Heart right ventricle (tissue), 16 donors: ENCODE measurements at regions not wholly inside any gene's neighbourhood (a gene's known extent, or its start where the extent isn't known, plus 50 kb on each side); places are given as distances from the start of the nearest gene placed in this dataset.

Experiments used
- ATAC-seq, 8 donors: fragments of 200-7000 bp; cut with Tn5 transposase; one replicate each; pipeline ENCODE4 v1.9.1; 2020; ENCODE audit warnings: mild to moderate bottlenecking in 8 of 8, moderate library complexity in 8 of 8, moderate number of reproducible peaks in 1 of 8
- DNase-seq, 2 donors: peaks; one replicate each; pipeline ENCODE4 v3.0.0-alpha.2; 2020
- H3K27ac ChIP-seq, 10 donors: fragments of 200-600 bp; sonication (generic) in 2 of 10; one replicate each; pipeline versions ENCODE4 v1.5.0 to v1.8.0; 2020 to 2022; ENCODE audit warnings: mild to moderate bottlenecking in 3 of 10
- H3K27me3 ChIP-seq, 7 donors: fragments of 200-600 bp; one replicate each; pipeline ENCODE4 v1.8.0; 2021 to 2022; ENCODE audit warnings: mild to moderate bottlenecking in 2 of 7
- H3K36me3 ChIP-seq, 9 donors: fragments of 200-600 bp; sonication (generic) in 1 of 9; one replicate each; pipeline versions ENCODE4 v1.5.0 to v1.8.0; 2020 to 2022; ENCODE audit warnings: mild to moderate bottlenecking in 2 of 9
- H3K4me1 ChIP-seq, 9 donors: fragments of 200-600 bp; sonication (generic) in 1 of 9; one replicate each; pipeline versions ENCODE4 v1.5.0 to v1.8.0; 2020 to 2022; ENCODE audit warnings: mild to moderate bottlenecking in 4 of 9
- H3K4me3 ChIP-seq, 10 donors: fragments of 200-600 bp; sonication (generic) in 2 of 10; one replicate each; pipeline versions ENCODE4 v1.5.0 to v1.8.0; 2020 to 2022; ENCODE audit warnings: mild to moderate bottlenecking in 7 of 10, moderate library complexity in 2 of 10
- H3K9me3 ChIP-seq, 11 donors: fragments of 200-600 bp in 10 of 11; sonication (generic) in 2 of 11; one replicate each; pipeline versions ENCODE4 v1.5.0 to v1.8.0; 2013 to 2022; ENCODE audit warnings: mild to moderate bottlenecking in 2 of 11, control low read depth in 1 of 11, moderate library complexity in 1 of 11
- CTCF ChIP-seq, 9 donors: fragments of 200-600 bp; sonication (generic) in 2 of 9; IDR thresholded peaks; one replicate each; pipeline versions ENCODE4 v1.5.0 to v1.8.0; 2021 to 2022; ENCODE audit warnings: antibody characterized with exemption in 9 of 9, mild to moderate bottlenecking in 5 of 9, moderate library complexity in 1 of 9
- WGBS, 2 donors: extraction: QIAGEN DNeasy Blood & Tissue Kit; methylation state at CpG; one replicate each; pipeline ENCODE4 v1.1.7; 2013; ENCODE audit warnings: inconsistent platforms in 1 of 2; 5-methylcytosine and 5-hydroxymethylcytosine counted together
- intact Hi-C, 10 donors: fragments of 100-400 bp; cut with DNase I; formaldehyde crosslinking; loops; one replicate each; pipeline versions ENCODE4 v1.11.1 to v1.14.2; 2022
- donor health status: Arrhythmogenic right ventricular cardiomyopathy.
- donor health status: ischemic (EF 13 %, LVEDD 7.1; RV severe dilation, severe dysfunction).
- donor health status: healthy with polysubstance abuse.
- donor health status: DM: no; HTN: yes; CAD: no.
- donor health status: DM: no; HTN: no; CAD: no.
- donor health status: ischemic (EF 25% LVEDD 6.9; RV normal size, moderate dysfunction).
- donor health status: ischemic (EF 25% LVEDD 5.7; RV mildly dilated, moderate dysfunction).
- donor health status: healthy.
- donor health status: DM: yes; HTN: yes; CAD: no.
- donor health status: Ischemic cardiomyopathy.
- donor health status: ischemic (EF 35%, LVEDD 5.7; RV mildly dilated, moderate dysfunction).
- donor health status: nonischemic (EF 11% LVEDD 7.7; RV severe dilation, severe dysfunction).
- donor health status: DM: yes; HTN: yes; CAD: no.
- donor health status: PGD.
- donor health status: ischemic (EF 29% LVEDD 5.4; RV normal size, mild dysfunction).
- donor health status: nonischemic (EF 23%, LVEDD 6.1; RV moderate dilation, normal function).

GRCh38 chr10:128529225-128529624 lies 403.0 kb upstream of the MKI67 start:
- no peak for DNase-seq
- 78 to 83% methylated on average over 6 of the region's 6 CpGs for WGBS, 2 donors
- H3K4me3 ChIP-seq = no peak overlapping the region
- no peaks in the 10 kb centered on the region for H3K4me1 ChIP-seq
- no peaks in the 10 kb centered on the region for H3K36me3 ChIP-seq
- H3K9me3 ChIP-seq = no peaks in the 10 kb centered on the region
- TF ChIP-seq CTCF (IDR thresholded peaks at IDR 0.05) = no peak
- ATAC-seq = no peak
- H3K27ac ChIP-seq = no peak overlapping the region
- intact Hi-C loops = loop anchor here in 6 of 10 donors (5.0 to 10.0 kb wide), 5 partner anchors 207 to 814 kb away; no protein-coding TSS in a partner anchor
- peaks cover 0 to 55% (median 29%) of the 10 kb centered on the region in 7 donors for H3K27me3 ChIP-seq

GRCh38 chr10:128530301-128530700 lies 404.1 kb upstream of the MKI67 start:
- intact Hi-C loops = loop anchor here in 7 of 10 donors (5.0 to 10.0 kb wide), 4 partner anchors 206 to 334 kb away; no protein-coding TSS in a partner anchor
- 56 to 61% methylated on average over 5 of the region's 5 CpGs for WGBS, 2 donors
- H3K4me3 ChIP-seq = no peak overlapping the region
- no peaks in the 10 kb centered on the region for H3K9me3 ChIP-seq
- no peaks in the 10 kb centered on the region for H3K4me1 ChIP-seq
- DNase-seq (no peak), ATAC-seq (no peak)
- no peaks in the 10 kb centered on the region for H3K36me3 ChIP-seq
- no peak overlapping the region for H3K27ac ChIP-seq
- peak; percentile 34 to 68 (median 57) for TF ChIP-seq CTCF (IDR thresholded peaks at IDR 0.05)
- peaks cover 0 to 58% (median 33%) of the 10 kb centered on the region in 7 donors for H3K27me3 ChIP-seq

- DNase-seq = no peak
- Histone ChIP-seq H3K9me3 (no peaks in the 10 kb centered on the region), H3K4me3 (no peak overlapping the region), H3K36me3 (no peaks in the 10 kb centered on the region), H3K27ac (no peak overlapping the region), H3K27me3 (peaks cover 0 to 58% (median 37%) of the 10 kb centered on the region in 7 donors), H3K4me1 (no peaks in the 10 kb centered on the region)
- WGBS, 2 donors = 57 to 65% methylated on average over 2 of the region's 2 CpGs
- no peak for TF ChIP-seq CTCF (IDR thresholded peaks at IDR 0.05)
- ATAC-seq = no peak
- intact Hi-C loops = loop anchor here in 7 of 10 donors (5.0 to 10.0 kb wide), 4 partner anchors 206 to 334 kb away; no protein-coding TSS in a partner anchor
These were observed 404.7 kb upstream of the MKI67 start for GRCh38 chr10:128530946-128531345.

- intact Hi-C loops = loop anchor here in 7 of 10 donors (5.0 to 10.0 kb wide), 4 partner anchors 210 to 330 kb away; no protein-coding TSS in a partner anchor
- H3K4me1 ChIP-seq = peaks cover 0 to 6% (median 0%) of the 10 kb centered on the region in 9 donors
- no peak for TF ChIP-seq CTCF (IDR thresholded peaks at IDR 0.05)
- ATAC-seq (no peak), DNase-seq (no peak)
- WGBS, 2 donors = 71 to 75% methylated on average over 5 of the region's 5 CpGs
- H3K27me3 ChIP-seq = peaks cover 0 to 81% (median 56%) of the 10 kb centered on the region in 7 donors
- H3K27ac ChIP-seq = no peak overlapping the region
- H3K9me3 ChIP-seq = no peaks in the 10 kb centered on the region
- H3K4me3 ChIP-seq = no peak overlapping the region
- no peaks in the 10 kb centered on the region for H3K36me3 ChIP-seq
These were observed 408.5 kb upstream of the MKI67 start for GRCh38 chr10:128534686-128535085.
